C1 segment of cervical spinal cord (tissue), 14 donors: ENCODE measurements at regions not wholly inside any gene's neighbourhood (a gene's known extent, or its start where the extent isn't known, plus 50 kb on each side); places are given as distances from the start of the nearest gene placed in this dataset.

Experiments
- DNase-seq, 14 donors: peaks; one replicate each; lab custom pipeline; 2025; lab: John Stamatoyannopoulos, UW

GRCh38 chr5:108649646-108650045, 98.1 kb upstream of the FER start:
- no peak for DNase-seq

DNA sequence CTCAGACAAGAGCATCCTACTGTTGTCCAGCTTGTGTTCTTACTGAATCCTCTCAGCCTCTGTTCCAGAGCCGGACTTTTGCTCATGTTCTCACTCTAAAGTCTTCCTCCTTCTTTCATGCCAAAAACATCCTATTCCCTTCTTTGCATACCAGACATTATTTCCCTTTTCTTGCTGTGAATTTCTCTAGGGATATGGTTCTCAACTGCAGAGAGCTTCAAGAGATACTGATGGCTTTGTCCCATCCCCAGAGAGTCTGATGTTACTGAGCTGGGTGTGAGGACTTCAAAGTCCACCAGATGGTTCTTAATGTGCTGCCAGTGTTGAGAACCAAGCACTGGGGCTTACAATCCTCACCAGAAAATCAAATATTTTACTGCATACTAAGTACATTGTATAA, 98.6 kb upstream of the FER start:
- no peak for DNase-seq

- DNase-seq: peak in 12 of 14 donors; percentile 2 to 42 (median 26)
Measured at GRCh38 chr5:108642170-108642906, 105.4 kb upstream of the FER start.

DNA sequence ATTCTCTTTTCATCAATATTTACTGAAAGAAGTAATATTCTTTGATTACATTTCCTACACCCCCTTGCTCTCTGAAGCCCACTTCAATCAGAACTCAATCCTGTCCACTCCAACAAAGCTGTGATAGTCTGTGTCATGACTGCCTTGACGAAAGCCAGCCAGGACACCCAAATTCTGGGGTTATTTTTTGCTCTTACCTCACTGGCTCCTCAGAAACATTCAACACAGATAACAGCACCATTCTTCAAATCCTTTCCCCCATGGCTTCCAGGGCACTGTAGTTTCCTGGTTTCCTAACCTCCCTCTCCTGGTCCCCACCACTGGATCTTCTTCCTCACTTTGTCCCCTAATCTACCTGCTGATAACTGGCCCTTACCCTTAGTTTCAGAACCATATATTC, 106.1 kb upstream of the FER start:
- DNase-seq: no peak

DNA sequence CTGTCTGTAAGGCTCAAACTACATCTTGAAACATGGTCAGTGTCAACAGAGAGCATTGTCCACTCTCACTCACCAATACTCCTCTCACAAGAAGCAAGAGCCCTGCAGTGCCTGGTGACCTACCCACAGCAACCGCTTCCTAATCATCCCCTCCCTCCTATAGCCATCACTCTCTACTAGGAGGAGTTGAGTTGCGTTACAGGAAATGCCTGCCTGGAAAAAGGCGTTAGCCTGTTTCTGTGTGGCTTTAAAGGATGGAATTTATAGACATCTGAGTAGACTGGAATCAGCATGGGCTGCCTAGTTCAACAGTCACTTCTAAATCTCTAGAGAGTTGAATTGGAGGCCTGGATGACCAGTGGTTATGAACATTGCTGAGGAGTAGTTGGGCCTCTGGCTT, 108.3 kb upstream of the FER start:
- no peak for DNase-seq

GRCh38 chr5:108638021-108638420, 109.7 kb upstream of the FER start:
- DNase-seq: no peak

- no peak for DNase-seq
Measured at GRCh38 chr5:108637134-108637533, 110.6 kb upstream of the FER start.

DNA sequence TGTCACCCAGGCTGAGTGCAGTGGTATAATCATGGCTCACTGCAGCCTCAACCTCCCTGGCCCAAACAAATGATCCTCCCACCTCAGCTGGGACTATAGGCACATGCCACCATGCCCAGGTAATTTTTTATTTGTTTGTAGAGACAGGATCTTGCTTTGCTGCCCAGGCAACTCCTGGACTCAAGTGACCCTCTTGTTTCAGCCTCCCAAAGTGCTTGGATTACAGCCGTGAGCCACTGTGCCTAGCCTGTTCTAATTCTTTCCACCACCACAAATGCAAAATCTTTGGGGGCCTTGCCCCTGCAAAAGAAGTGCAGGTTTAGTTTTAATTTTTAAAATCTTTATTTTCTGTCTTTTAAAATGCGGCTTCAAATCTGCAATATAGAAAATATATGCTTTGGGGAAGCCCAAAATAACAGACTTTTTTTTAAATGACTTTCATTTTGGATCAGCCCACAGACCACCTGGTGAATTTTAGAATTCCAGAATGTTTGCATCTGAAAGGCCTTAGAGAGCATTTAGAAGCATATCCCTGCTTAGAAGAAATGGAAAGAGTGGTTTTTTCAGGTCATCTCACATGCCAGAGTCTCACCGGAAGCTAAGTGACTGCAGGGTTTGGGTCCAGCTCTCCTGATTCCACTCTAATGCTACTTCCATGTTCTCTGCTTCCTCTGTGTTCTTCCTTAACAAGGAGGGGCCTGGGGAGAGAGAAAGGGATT, 111.4 kb upstream of the FER start:
- no peak for DNase-seq

GRCh38 chr5:108634617-108635288, 112.9 kb upstream of the FER start:
- DNase-seq: no peak

DNA sequence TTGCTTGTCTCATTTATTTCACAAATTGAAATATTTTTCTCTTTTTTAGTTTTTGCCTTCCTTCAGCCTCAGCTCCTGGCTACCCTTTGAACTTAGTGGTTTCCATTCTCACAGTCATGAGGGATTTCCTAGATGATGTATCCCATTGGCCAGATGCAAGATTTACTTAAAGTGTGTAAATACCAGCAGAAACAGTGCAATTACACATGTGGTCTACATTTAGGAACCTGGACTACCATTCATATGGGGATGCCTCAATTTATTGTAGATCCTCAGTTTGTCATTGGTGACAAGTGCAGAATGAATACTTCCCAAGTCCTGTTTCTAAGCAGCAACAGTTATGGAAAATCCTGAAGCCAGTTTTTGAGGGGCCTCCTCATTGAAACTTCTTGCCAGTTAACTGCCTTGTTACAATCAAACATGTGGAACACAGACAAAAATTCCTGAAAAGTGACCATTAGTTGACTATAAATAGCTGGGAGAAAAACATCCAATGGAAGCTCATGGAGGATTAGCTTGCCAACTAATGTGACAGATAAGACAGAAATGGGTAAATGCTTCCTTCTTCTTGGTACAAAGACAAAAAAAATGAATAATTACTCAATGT, 113.6 kb upstream of the FER start:
- no peak for DNase-seq

DNA sequence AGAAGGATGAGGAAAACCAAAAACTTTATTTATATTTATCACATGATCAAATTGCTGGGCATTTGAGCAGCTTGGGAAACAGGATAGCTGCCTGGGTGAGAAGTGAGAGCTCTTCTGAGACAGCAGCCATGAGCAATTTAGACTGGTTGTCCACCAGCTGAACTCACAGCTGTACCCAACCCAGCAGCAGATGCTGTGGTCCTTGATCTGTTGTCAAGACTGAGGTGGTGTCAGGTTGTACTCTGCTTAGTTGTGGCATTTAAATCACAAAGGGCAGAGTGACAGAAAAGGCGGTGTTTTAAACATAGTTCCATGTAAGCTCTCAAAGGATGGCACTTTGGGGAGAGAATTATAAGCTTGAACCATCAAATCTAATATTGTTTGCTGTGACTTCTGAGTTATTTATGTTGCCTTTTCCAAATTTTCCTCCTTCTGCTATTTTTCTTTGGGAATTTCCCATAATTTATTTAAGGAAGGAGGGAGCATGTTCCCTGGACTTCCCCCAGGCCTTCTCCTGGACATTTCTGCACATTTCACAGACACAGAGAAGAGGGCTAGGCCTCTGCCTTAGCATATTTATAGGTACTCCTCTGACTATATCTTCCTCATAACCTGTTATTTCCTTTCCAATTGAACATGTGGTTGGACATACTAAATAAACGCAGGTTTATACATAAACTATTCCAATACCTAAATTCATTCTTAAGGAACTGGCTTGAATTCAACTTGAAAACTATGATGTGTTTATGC, 117.7 kb upstream of the FER start:
- no peak for DNase-seq

DNA sequence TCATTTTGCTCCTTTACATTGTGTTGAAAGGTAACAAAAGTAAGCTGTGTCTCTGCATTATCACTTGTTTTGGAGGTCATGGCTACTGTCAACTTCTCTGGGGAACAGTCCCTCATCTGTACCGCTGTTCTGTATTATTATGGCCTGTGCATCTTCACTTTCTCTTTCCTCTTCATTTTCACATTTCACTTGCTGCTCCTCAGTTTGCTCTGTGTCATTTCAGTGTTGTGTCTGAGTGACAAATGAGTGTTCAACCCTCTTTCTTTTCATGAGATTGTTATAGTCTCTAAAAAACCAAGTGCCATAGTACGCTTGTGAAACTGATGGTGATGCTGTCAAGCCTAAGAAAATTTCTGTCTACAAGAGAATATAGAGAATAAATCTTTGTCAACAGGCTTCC, 122.0 kb upstream of the FER start:
- no peak for DNase-seq

DNA sequence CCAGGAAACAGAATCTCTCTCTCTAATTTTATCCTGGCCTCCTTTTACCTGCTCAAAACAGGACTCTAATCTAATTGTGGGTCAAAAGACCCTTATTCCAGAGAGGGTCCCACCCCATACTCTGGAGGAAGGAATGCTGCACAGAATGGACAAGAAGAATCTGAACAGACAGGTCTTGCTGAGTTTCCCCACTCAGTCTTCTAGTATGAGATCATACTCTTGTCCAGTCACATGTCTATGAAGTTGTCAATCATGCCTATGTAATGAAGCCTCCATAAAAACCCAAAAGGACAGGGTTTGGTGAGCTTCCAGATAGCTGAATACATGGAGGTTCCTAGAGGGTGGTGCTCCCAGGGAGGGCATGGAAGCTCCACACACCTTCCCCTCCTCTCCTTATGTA, 123.9 kb upstream of the FER start:
- no peak for DNase-seq

- DNase-seq: no peak
Measured at GRCh38 chr5:108620516-108620915, 127.2 kb upstream of the FER start.

DNA sequence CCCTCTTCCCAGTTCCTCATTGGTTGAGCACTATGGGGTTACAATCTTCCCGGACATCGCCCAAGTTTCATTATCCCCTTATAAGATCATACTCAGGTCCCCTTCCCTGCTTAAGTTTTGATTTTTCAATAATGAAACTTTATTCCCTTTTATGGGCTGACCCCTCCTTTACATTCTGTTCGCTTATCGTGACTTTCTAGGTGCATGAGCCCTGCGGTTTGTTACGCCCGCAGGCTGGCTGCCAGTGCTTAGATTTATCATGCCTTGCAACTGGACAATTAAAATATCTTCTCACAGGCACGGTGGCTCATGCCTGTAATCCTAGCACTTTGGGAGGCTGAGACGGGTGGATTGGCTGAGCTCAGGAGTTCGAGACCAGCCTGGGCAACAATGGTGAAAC, 127.9 kb upstream of the FER start:
- DNase-seq: no peak

GRCh38 chr5:108617467-108618435, 129.9 kb upstream of the FER start:
- DNase-seq: no peak

DNA sequence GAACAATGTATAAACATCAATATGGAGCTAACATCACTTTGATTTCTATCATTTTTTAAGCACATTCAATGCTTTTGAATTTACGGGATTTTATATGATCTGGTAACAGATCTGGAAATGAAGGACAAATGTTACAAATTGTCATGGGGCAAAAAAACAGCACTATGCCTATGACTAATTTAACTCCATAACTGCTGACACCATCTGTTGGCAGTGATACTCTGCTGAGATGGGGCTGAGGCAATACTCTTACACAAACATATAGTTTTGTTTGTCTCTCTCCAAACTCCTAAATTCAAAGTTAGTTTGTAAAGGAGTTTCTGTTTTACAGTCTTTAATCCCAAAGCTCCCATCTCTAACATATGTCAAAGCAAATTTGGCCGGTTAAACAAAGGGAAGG, 132.5 kb upstream of the FER start:
- DNase-seq: no peak

- DNase-seq: no peak
Measured at GRCh38 chr5:108607421-108607820, 140.3 kb upstream of the FER start.

- no peak for DNase-seq
Measured at GRCh38 chr5:108606185-108606584, 141.5 kb upstream of the FER start.

DNA sequence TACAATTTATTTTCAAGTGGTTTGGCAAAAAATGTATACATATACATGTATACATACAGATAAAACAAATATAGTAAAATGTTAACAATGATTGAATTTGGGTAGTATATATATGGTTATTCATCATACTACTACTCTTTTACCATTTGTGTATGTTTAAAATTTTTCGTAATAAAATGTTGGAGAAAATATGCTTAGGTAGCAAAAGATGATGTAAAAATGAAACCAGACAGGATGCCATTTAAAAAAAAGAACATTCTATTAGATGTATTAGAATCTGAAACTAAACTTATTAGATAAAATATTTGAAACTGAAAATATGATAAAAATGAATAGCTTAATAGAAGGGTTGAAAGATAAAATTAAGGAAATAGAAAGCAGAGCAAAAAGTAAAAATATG, 144.9 kb upstream of the FER start:
- no peak for DNase-seq

GRCh38 chr5:108590799-108591198, 156.9 kb upstream of the FER start:
- DNase-seq: no peak
